ENCODE measurements at regions not wholly inside any gene's neighbourhood (a gene's known extent, or its start where the extent isn't known, plus 50 kb on each side); places are given as distances from the start of the nearest gene placed in this dataset.
"Not testable (repeated sequence)": the region's sequence is repeated elsewhere in the genome, so short reads cannot be mapped to it uniquely, and the experiment has no call there.

DNA sequence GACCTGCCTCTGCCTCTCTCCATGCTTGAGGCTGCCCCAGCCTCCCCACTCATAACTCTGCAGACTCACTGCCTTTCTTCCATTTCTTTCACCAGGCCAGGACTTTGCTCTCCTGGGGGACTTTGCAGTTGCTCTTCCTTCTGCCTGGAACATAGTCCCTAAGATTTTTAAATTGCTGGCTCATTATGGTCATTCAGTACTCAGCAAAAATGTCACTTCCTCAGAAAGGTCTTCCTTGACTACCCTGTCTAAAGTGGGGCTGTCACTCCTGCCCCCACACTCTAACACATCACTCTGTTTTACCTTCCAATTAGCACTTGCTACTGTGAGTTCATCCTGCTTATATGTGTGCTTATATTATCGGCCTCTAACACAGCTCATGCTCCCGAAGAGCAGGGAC is 618.2 kb downstream of the UQCRFS1 start:
- H3K36me3 ChIP-seq = no peaks in the 10 kb centered on the region
- no peak for DNase-seq
- H3K27me3 ChIP-seq (replicated peaks in 1 of 7) = no peaks in the 10 kb centered on the region
- H3K9me3 ChIP-seq = no peaks in the 10 kb centered on the region
- intact Hi-C loops (cut with DNase I; ENCODE audit: low total_unique reads) = no loop called here
- no peak for TF ChIP-seq POLR2A (IDR thresholded peaks at IDR 0.05)
- TF ChIP-seq POLR2AphosphoS5 (IDR thresholded peaks at IDR 0.05) = no peak
- no peak for TF ChIP-seq CTCF (IDR thresholded peaks at IDR 0.05 in 8 of 11, conservative IDR thresholded peaks at IDR 0.05 in 3 of 11)
- no peaks in the 10 kb centered on the region for H3K4me1 ChIP-seq
- H3K27ac ChIP-seq = no peak overlapping the region
- 84 to 95% (median 90%) methylated on average over 2 of the region's 2 CpGs for WGBS, 5 donors
- no peak overlapping the region for H3K4me3 ChIP-seq

DNA sequence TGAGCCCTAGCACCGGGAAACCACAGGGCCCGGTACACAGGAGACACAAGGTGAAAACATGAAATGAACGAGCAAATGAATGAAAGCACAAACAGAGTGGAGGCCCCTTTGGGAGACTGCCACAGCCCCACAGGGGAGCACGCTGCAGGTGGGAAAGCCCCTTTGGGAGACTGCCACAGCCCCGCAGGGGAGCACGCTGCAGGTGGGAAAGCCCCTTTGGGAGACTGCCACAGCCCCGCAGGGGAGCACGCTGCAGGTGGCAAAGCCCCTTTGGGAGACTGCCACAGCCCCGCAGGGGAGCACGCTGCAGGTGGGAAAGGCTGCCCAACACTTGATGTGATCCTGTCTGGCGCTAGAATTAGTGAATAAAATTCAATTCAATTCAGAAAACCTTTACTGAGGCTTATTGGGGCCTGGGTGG is 623.0 kb downstream of the UQCRFS1 start:
- H3K4me3 ChIP-seq; H3K27me3 ChIP-seq (replicated peaks in 1 of 7); H3K36me3 ChIP-seq; H3K9me3 ChIP-seq; H3K4me1 ChIP-seq; DNase-seq; intact Hi-C loops (cut with DNase I; ENCODE audit: low total_unique reads); H3K27ac ChIP-seq: not testable (repeated sequence)
- 44 to 59% (median 49%) methylated on average over 11 of the region's 11 CpGs for WGBS, 5 donors

- Histone ChIP-seq H3K27me3 (replicated peaks in 1 of 7) (no peaks in the 10 kb centered on the region), H3K27ac (no peak overlapping the region), H3K36me3 (no peaks in the 10 kb centered on the region), H3K9me3 (peaks cover 0 to 3% (median 0%) of the 10 kb centered on the region in 8 donors), H3K4me1 (no peaks in the 10 kb centered on the region), H3K4me3 (no peak overlapping the region)
- 47 to 67% (median 60%) methylated on average over 6 to 7 of the region's 7 CpGs for WGBS, 5 donors
- TF ChIP-seq CTCF (IDR thresholded peaks at IDR 0.05 in 8 of 11, conservative IDR thresholded peaks at IDR 0.05 in 3 of 11) (no peak), POLR2A (IDR thresholded peaks at IDR 0.05) (no peak), POLR2AphosphoS5 (IDR thresholded peaks at IDR 0.05) (no peak)
- intact Hi-C loops (cut with DNase I; ENCODE audit: low total_unique reads) = no loop called here
- no peak for DNase-seq
These were observed 626.5 kb downstream of the UQCRFS1 start for GRCh38 chr19:28586474-28586873.

DNA sequence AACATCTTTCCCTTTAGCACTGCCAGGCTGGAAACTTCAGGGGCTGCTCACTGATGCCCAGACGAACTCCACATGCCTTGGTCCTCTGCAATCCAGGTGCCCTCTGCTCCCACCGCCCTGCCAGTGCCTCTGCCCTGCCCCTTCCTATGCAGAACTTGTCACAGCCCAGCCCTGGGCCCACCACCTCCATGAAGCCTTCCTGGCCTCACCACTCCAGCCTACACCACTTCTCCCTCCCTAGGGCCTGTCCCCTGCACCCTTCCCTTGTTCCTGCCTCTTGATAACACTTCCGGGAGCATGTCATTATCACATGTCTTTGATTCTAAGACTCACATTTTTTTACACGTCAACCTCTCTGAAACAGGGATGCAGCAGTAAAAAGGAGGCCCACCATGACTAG is 627.2 kb downstream of the UQCRFS1 start:
- Histone ChIP-seq H3K4me1 (no peaks in the 10 kb centered on the region), H3K27me3 (replicated peaks in 1 of 7) (no peaks in the 10 kb centered on the region), H3K27ac (no peak overlapping the region), H3K36me3 (no peaks in the 10 kb centered on the region), H3K4me3 (no peak overlapping the region), H3K9me3 (peaks cover 0 to 3% (median 0%) of the 10 kb centered on the region in 8 donors)
- WGBS, 5 donors = 63 to 88% (median 69%) methylated on average over 4 of the region's 4 CpGs
- TF ChIP-seq POLR2A (IDR thresholded peaks at IDR 0.05) (no peak), POLR2AphosphoS5 (IDR thresholded peaks at IDR 0.05) (no peak), CTCF (IDR thresholded peaks at IDR 0.05 in 8 of 11, conservative IDR thresholded peaks at IDR 0.05 in 3 of 11) (no peak)
- DNase-seq = no peak
- intact Hi-C loops (cut with DNase I; ENCODE audit: low total_unique reads) = no loop called here

GRCh38 chr19:28583713-28584112 is 629.2 kb downstream of the UQCRFS1 start:
- intact Hi-C loops (cut with DNase I; ENCODE audit: low total_unique reads) = no loop called here
- TF ChIP-seq POLR2AphosphoS5 (IDR thresholded peaks at IDR 0.05) = no peak
- TF ChIP-seq POLR2A (IDR thresholded peaks at IDR 0.05) = no peak
- no peak for TF ChIP-seq CTCF (IDR thresholded peaks at IDR 0.05 in 8 of 11, conservative IDR thresholded peaks at IDR 0.05 in 3 of 11)
- Histone ChIP-seq H3K36me3 (no peaks in the 10 kb centered on the region), H3K27ac (no peak overlapping the region), H3K4me3 (no peak overlapping the region), H3K9me3 (peaks cover 0 to 7% (median 0%) of the 10 kb centered on the region in 8 donors), H3K4me1 (no peaks in the 10 kb centered on the region), H3K27me3 (replicated peaks in 1 of 7) (no peaks in the 10 kb centered on the region)
- no peak for DNase-seq
- 85 to 91% (median 90%) methylated on average over 8 of the region's 8 CpGs for WGBS, 5 donors

Data from spleen (tissue), 11 donors.